ENCODE measurements at regions not wholly inside any gene's neighbourhood (a gene's known extent, or its start where the extent isn't known, plus 50 kb on each side); places are given as distances from the start of the nearest gene placed in this dataset.

- TF ChIP-seq TSHZ2 (CRISPR knock-in tag; IDR thresholded peaks at IDR 0.05) (no peak), OSR1 (CRISPR knock-in tag; IDR thresholded peaks at IDR 0.05) (no peak), ZC3H10 (CRISPR knock-in tag; IDR thresholded peaks at IDR 0.05) (no peak), TCF4 (CRISPR knock-in tag; IDR thresholded peaks at IDR 0.05; ENCODE audit: borderline replicate concordance) (no peak), ZFP3 (CRISPR knock-in tag; IDR thresholded peaks at IDR 0.05) (no peak), RARB (CRISPR knock-in tag; IDR thresholded peaks at IDR 0.05) (no peak), ZNF565 (CRISPR knock-in tag; conservative IDR thresholded peaks at IDR 0.05; ENCODE audit: low read depth) (no peak)
These were observed 109.9 kb upstream of the BMP5 start (continued) for GRCh38 chr6:55985309-55985708.

- no peak for TF ChIP-seq ARNTL (CRISPR knock-in tag; IDR thresholded peaks at IDR 0.05; ENCODE audit: borderline replicate concordance, low read depth)
- TF ChIP-seq ZNF70 (CRISPR knock-in tag; IDR thresholded peaks at IDR 0.05), result no peak
- no peak for TF ChIP-seq ZNF8 (CRISPR knock-in tag; IDR thresholded peaks at IDR 0.05)
- TF ChIP-seq CSDC2 (CRISPR knock-in tag; IDR thresholded peaks at IDR 0.05), result no peak
- TF ChIP-seq ZFP30 (CRISPR knock-in tag; IDR thresholded peaks at IDR 0.05), result no peak
- TF ChIP-seq PPARA (CRISPR knock-in tag; IDR thresholded peaks at IDR 0.05; ENCODE audit: borderline replicate concordance), result no peak
- TF ChIP-seq TSHZ2 (CRISPR knock-in tag; IDR thresholded peaks at IDR 0.05), result no peak
- no peak for ATAC-seq
These were observed 108.5 kb upstream of the BMP5 start for GRCh38 chr6:55983861-55984260.

- TF ChIP-seq ZFP3 (CRISPR knock-in tag; IDR thresholded peaks at IDR 0.05), result no peak
- no peak for TF ChIP-seq ISL1 (CRISPR knock-in tag; IDR thresholded peaks at IDR 0.05)
- no peak for TF ChIP-seq GLIS3 (CRISPR knock-in tag; IDR thresholded peaks at IDR 0.05)
- no peak for TF ChIP-seq ZNF8 (CRISPR knock-in tag; IDR thresholded peaks at IDR 0.05)
- TF ChIP-seq OSR1 (CRISPR knock-in tag; IDR thresholded peaks at IDR 0.05), result no peak
- no peak for TF ChIP-seq PATZ1 (CRISPR knock-in tag; IDR thresholded peaks at IDR 0.05; ENCODE audit: borderline replicate concordance)
- no peak for TF ChIP-seq ZNF70 (CRISPR knock-in tag; IDR thresholded peaks at IDR 0.05)
- TF ChIP-seq ZNF565 (CRISPR knock-in tag; conservative IDR thresholded peaks at IDR 0.05; ENCODE audit: low read depth), result no peak
- no peak for TF ChIP-seq CSRNP3 (CRISPR knock-in tag; IDR thresholded peaks at IDR 0.05)
- TF ChIP-seq CSDC2 (CRISPR knock-in tag; IDR thresholded peaks at IDR 0.05), result no peak
- no peak for TF ChIP-seq TOX (CRISPR knock-in tag; IDR thresholded peaks at IDR 0.05; ENCODE audit: borderline replicate concordance)
- TF ChIP-seq ZFP30 (CRISPR knock-in tag; IDR thresholded peaks at IDR 0.05), result no peak
- no peak for TF ChIP-seq SNAI2 (CRISPR knock-in tag; IDR thresholded peaks at IDR 0.05)
- TF ChIP-seq TCF4 (CRISPR knock-in tag; IDR thresholded peaks at IDR 0.05; ENCODE audit: borderline replicate concordance), result no peak
- no peak for TF ChIP-seq ARNTL (CRISPR knock-in tag; IDR thresholded peaks at IDR 0.05; ENCODE audit: borderline replicate concordance, low read depth)
- ATAC-seq, result no peak
These were observed 106.3 kb upstream of the BMP5 start for GRCh38 chr6:55981660-55982059.

Measured in SK-N-SH treated with all-trans-retinoic acid at 6 μM for 48 hours (cell line).